ENCODE measurements at regions not wholly inside any gene's neighbourhood (a gene's known extent, or its start where the extent isn't known, plus 50 kb on each side); places are given as distances from the start of the nearest gene placed in this dataset.
"Not testable (repeated sequence)": the region's sequence is repeated elsewhere in the genome, so short reads cannot be mapped to it uniquely, and the experiment has no call there.

- TF ChIP-seq, protein P1, sequence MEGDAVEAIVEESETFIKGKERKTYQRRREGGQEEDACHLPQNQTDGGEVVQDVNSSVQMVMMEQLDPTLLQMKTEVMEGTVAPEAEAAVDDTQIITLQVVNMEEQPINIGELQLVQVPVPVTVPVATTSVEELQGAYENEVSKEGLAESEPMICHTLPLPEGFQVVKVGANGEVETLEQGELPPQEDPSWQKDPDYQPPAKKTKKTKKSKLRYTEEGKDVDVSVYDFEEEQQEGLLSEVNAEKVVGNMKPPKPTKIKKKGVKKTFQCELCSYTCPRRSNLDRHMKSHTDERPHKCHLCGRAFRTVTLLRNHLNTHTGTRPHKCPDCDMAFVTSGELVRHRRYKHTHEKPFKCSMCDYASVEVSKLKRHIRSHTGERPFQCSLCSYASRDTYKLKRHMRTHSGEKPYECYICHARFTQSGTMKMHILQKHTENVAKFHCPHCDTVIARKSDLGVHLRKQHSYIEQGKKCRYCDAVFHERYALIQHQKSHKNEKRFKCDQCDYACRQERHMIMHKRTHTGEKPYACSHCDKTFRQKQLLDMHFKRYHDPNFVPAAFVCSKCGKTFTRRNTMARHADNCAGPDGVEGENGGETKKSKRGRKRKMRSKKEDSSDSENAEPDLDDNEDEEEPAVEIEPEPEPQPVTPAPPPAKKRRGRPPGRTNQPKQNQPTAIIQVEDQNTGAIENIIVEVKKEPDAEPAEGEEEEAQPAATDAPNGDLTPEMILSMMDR (IDR thresholded peaks at IDR 0.05), result not testable (repeated sequence)
- not testable (repeated sequence) for TF ChIP-seq EP300 (IDR thresholded peaks at IDR 0.05)
Observed at GRCh38 chr1:243001003-243001402, 254.1 kb downstream of the CEP170 start.

Data from upper lobe of left lung (tissue), 4 donors.